ENCODE measurements at regions not wholly inside any gene's neighbourhood (a gene's known extent, or its start where the extent isn't known, plus 50 kb on each side); places are given as distances from the start of the nearest gene placed in this dataset.

DNA sequence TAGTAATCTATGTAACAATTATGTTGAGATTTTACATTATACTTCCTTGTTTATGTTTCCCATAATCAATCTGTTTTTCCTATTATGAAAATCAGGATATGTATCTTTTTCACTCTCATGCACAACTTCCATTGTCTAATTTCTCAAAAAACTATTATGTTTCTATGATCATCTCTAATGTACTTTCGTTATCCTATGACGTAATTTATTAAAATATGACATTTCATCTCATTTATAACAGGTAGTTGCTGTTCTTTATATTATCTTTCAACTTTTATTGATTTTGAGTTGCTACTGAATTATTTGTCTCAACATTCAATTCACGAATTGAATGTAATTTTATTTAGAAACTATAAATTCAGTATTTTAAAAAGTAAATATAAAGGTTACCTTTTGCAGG lies 100.8 kb upstream of the MAGEB18 start:
- Histone ChIP-seq H3K36me3 (no peaks in the 10 kb centered on the region), H3K27me3 (no peaks in the 10 kb centered on the region), H3K9me3 (no peaks in the 10 kb centered on the region), H3K4me1 (no peaks in the 10 kb centered on the region), H3K4me3 (no peak overlapping the region), H3K27ac (no peak overlapping the region)
- no peak for ATAC-seq (ENCODE audit: low FRiP score in 2 of 2)
- TF ChIP-seq POLR2AphosphoS5 (IDR thresholded peaks at IDR 0.05) (no peak), POLR2A (IDR thresholded peaks at IDR 0.05) (no peak)
- TF ChIP-seq, protein P1, sequence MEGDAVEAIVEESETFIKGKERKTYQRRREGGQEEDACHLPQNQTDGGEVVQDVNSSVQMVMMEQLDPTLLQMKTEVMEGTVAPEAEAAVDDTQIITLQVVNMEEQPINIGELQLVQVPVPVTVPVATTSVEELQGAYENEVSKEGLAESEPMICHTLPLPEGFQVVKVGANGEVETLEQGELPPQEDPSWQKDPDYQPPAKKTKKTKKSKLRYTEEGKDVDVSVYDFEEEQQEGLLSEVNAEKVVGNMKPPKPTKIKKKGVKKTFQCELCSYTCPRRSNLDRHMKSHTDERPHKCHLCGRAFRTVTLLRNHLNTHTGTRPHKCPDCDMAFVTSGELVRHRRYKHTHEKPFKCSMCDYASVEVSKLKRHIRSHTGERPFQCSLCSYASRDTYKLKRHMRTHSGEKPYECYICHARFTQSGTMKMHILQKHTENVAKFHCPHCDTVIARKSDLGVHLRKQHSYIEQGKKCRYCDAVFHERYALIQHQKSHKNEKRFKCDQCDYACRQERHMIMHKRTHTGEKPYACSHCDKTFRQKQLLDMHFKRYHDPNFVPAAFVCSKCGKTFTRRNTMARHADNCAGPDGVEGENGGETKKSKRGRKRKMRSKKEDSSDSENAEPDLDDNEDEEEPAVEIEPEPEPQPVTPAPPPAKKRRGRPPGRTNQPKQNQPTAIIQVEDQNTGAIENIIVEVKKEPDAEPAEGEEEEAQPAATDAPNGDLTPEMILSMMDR (IDR thresholded peaks at IDR 0.05) = no peak
- 78 to 79% methylated on average over 3 of the region's 3 CpGs for WGBS, 2 donors
- DNase-seq = no peak

DNA sequence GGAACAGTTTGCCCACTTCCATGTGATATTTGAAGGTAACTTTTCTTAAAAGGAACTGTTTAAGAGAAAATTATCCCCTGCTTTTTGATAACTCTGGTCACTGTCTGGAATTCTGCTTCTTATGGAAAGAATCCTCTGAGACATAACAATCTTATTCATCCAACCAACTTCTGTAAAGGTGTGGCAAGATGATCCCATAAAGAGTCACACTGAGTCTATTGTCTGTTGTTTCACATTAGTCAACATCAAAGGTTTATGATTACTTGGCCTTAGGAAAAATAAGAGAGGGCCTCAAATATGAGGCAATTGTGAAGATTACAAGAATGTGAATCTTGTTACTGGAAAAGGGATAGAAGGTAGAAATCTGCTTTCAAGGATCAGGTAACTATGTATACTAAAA lies 88.0 kb upstream of the MAGEB18 start:
- H3K4me1 ChIP-seq = no peaks in the 10 kb centered on the region
- H3K36me3 ChIP-seq = no peaks in the 10 kb centered on the region
- ATAC-seq (ENCODE audit: low FRiP score in 2 of 2) (no peak), DNase-seq (no peak)
- H3K27me3 ChIP-seq = no peaks in the 10 kb centered on the region
- H3K9me3 ChIP-seq = no peaks in the 10 kb centered on the region
- H3K27ac ChIP-seq = no peak overlapping the region
- TF ChIP-seq POLR2A (IDR thresholded peaks at IDR 0.05) (no peak), POLR2AphosphoS5 (IDR thresholded peaks at IDR 0.05) (no peak), EP300 (IDR thresholded peaks at IDR 0.05) (no peak)
- TF ChIP-seq, protein P1 (IDR thresholded peaks at IDR 0.05) = no peak
- no peak overlapping the region for H3K4me3 ChIP-seq

DNA sequence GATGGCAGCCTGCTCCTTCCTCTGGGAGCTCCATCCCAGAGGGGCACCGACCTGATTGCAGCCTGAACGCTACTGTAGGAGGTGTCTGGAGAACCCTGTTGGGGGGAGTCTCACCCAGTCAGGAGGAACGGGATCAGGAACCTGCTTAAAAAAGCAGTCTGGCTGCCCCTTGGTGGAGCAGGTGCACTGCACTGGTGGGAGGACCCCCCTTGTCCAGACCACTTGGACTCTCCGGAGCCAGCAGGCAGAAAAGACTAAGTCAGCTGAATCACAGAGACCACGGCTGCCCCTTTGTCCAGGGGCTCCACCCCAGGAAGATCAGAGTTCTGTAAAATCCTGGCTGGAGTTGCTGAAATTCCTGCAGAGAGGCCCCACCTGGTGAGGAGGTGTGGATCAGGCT lies 67.3 kb upstream of the MAGEB18 start:
- H3K9me3 ChIP-seq = no peaks in the 10 kb centered on the region
- no peak for TF ChIP-seq POLR2AphosphoS5 (IDR thresholded peaks at IDR 0.05)
- TF ChIP-seq POLR2A (IDR thresholded peaks at IDR 0.05) = no peak
- TF ChIP-seq, protein P1 (IDR thresholded peaks at IDR 0.05) = no peak
- TF ChIP-seq EP300 (IDR thresholded peaks at IDR 0.05) = no peak
- H3K36me3 ChIP-seq = no peaks in the 10 kb centered on the region
- H3K27me3 ChIP-seq = no peaks in the 10 kb centered on the region
- DNase-seq (no peak), ATAC-seq (ENCODE audit: low FRiP score in 2 of 2) (no peak)
- WGBS, 2 donors = 63% methylated on average over 5 of the region's 5 CpGs; no CpG with 5 or more reads in 1 of the 2 donors
- H3K4me1 ChIP-seq = no peaks in the 10 kb centered on the region
- no peak overlapping the region for H3K27ac ChIP-seq
- H3K4me3 ChIP-seq = no peak overlapping the region

DNA sequence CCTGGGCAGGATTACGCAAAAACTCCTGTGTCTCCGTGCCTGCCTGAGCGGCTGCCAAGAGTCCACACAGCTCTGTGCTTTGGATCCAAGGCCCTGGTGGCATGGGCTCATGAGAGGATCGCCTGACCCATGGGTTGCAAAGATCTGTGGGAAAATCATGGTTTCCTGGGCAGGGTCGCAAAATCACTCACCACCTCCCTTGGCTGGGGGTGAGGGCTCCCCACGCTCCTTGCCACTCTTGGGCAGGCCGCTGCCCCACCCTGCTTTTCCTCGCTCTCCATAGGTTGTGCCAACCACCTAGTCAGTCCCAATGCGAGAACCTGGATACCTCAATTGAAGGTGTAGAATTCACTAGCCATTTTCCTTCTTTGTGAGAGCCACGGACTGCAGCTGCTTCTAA lies 66.5 kb upstream of the MAGEB18 start:
- Histone ChIP-seq H3K4me3 (no peak overlapping the region), H3K27me3 (no peaks in the 10 kb centered on the region), H3K36me3 (no peaks in the 10 kb centered on the region), H3K9me3 (no peaks in the 10 kb centered on the region), H3K27ac (no peak overlapping the region), H3K4me1 (no peaks in the 10 kb centered on the region)
- DNase-seq = peak in 1 of 2 donors; percentile 2
- no peak for ATAC-seq (ENCODE audit: low FRiP score in 2 of 2)
- WGBS, 2 donors = 62 to 76% methylated on average over 2 to 7 of the region's 10 CpGs
- TF ChIP-seq EP300 (IDR thresholded peaks at IDR 0.05) = no peak
- TF ChIP-seq, protein P1 (IDR thresholded peaks at IDR 0.05) = no peak
- TF ChIP-seq POLR2AphosphoS5 (IDR thresholded peaks at IDR 0.05) = no peak
- TF ChIP-seq POLR2A (IDR thresholded peaks at IDR 0.05) = no peak

DNA sequence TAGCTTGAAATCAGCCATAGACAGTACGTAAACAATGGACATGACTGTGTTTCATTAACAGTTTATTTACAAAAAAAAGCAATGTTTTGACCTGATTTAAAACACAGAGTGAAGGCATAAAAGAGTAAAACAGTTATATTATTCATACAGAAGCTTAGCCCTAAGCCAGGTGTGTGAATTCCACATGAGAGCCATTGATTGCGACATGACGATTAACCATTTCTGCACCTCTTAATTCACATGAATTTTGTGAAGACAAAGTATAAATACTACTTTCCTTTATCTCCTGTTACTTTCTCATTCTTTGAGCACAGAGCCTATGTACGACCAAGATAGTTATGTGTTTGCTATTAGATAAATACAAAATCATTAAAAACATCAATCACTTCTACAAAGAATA lies 55.0 kb upstream of the MAGEB18 start:
- Histone ChIP-seq H3K27me3 (no peaks in the 10 kb centered on the region), H3K9me3 (no peaks in the 10 kb centered on the region), H3K4me1 (no peaks in the 10 kb centered on the region), H3K4me3 (no peak overlapping the region), H3K27ac (no peak overlapping the region), H3K36me3 (no peaks in the 10 kb centered on the region)
- ATAC-seq (ENCODE audit: low FRiP score in 2 of 2) (no peak), DNase-seq (no peak)
- 84 to 91% methylated on average over 4 of the region's 4 CpGs for WGBS, 2 donors
- TF ChIP-seq POLR2AphosphoS5 (IDR thresholded peaks at IDR 0.05) = no peak
- TF ChIP-seq EP300 (IDR thresholded peaks at IDR 0.05) = no peak
- TF ChIP-seq POLR2A (IDR thresholded peaks at IDR 0.05) = no peak
- TF ChIP-seq, protein P1 (IDR thresholded peaks at IDR 0.05) = no peak

Data from upper lobe of left lung (tissue), 6 donors.